ENCODE measurements at regions not wholly inside any gene's neighbourhood (a gene's known extent, or its start where the extent isn't known, plus 50 kb on each side); places are given as distances from the start of the nearest gene placed in this dataset.

DNA sequence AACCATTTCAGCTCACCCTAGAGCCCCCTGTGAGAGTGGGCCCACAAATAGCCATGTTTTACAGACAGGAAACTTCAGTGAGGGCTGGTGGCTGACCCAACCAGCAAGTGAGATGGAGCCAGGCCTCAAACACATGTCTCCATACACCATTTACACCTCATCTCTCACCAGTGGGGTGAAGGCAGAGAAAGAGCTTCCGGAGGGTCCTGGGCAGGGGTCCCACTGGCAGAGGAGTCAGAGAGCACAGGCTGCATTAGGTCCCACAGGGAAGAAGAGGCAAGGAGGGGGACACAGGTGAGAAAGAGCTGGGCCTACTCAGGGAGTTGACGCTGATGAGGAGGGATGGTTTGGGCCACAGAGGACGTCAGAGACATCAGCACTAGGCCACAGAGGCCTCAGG, 172.6 kb downstream of the VEGFA start:
- H3K9ac ChIP-seq (ENCODE audit: low read length), result no peak overlapping the region

DNA sequence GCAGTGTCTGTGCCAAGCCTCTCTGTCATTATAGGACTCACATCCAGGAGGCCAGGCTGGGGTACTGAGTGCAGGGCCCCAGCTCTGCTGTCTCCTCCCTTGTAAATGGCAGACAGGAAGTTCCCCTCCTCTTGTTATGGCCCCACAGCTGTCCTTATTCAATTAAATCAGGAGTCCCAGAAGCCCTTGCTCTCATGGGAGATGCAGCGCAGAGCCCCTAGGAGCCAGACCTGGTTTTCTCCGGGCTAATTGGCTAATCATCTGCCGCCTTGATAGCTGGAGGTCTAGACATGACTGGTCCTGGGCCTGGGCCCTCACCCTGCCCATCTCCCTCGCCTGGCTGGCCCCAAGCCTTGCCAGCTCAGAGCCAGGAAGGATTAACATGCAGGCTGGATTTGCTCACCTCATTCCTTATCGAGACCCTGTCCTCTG, 172.0 kb downstream of the VEGFA start:
- TF ChIP-seq, protein P1, sequence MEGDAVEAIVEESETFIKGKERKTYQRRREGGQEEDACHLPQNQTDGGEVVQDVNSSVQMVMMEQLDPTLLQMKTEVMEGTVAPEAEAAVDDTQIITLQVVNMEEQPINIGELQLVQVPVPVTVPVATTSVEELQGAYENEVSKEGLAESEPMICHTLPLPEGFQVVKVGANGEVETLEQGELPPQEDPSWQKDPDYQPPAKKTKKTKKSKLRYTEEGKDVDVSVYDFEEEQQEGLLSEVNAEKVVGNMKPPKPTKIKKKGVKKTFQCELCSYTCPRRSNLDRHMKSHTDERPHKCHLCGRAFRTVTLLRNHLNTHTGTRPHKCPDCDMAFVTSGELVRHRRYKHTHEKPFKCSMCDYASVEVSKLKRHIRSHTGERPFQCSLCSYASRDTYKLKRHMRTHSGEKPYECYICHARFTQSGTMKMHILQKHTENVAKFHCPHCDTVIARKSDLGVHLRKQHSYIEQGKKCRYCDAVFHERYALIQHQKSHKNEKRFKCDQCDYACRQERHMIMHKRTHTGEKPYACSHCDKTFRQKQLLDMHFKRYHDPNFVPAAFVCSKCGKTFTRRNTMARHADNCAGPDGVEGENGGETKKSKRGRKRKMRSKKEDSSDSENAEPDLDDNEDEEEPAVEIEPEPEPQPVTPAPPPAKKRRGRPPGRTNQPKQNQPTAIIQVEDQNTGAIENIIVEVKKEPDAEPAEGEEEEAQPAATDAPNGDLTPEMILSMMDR (IDR thresholded peaks at IDR 0.05; ENCODE audit: insufficient read depth, low read length, poor library complexity, severe bottlenecking), result no peak
- no peak for TF ChIP-seq EZH2phosphoT487 (conservative IDR thresholded peaks at IDR 0.05; ENCODE audit: low read length)
- no peak overlapping the region for H3K27ac ChIP-seq (ENCODE audit: low read depth, low read length)
- H3K9me3 ChIP-seq (ENCODE audit: insufficient read depth, low read length), result no peaks in the 10 kb centered on the region; the same call in 1 of the 2 replicates
- H3K27me3 ChIP-seq (ENCODE audit: low read length), result no peaks in the 10 kb centered on the region
- no peaks in the 10 kb centered on the region for H3F3A ChIP-seq (ENCODE audit: insufficient read depth)
- no peaks in the 10 kb centered on the region for H3K9me2 ChIP-seq (replicated peaks; ENCODE audit: insufficient read depth, low read length)
- no peaks in the 10 kb centered on the region for H3K36me3 ChIP-seq (ENCODE audit: low read length)
- H4K20me1 ChIP-seq (ENCODE audit: low read depth, low read length), result no peaks in the 10 kb centered on the region
- no peak overlapping the region for H3K9ac ChIP-seq (ENCODE audit: low read length)
- H3K4me2 ChIP-seq (ENCODE audit: low read depth, low read length, poor library complexity, severe bottlenecking), result no peak overlapping the region
- no peaks in the 10 kb centered on the region for H3K79me2 ChIP-seq (ENCODE audit: insufficient read depth, low read length)
- no peak overlapping the region for H2AFZ ChIP-seq (ENCODE audit: low read depth, low read length, severe bottlenecking)
- no peak overlapping the region for H3K4me3 ChIP-seq (ENCODE audit: insufficient read depth, low read length, poor library complexity, severe bottlenecking)

More for the DNA sequence above, 172.6 kb downstream of the VEGFA start:
- Histone ChIP-seq H3K4me2 (ENCODE audit: low read depth, low read length, poor library complexity, severe bottlenecking) (no peak overlapping the region), H3K9me2 (replicated peaks; ENCODE audit: insufficient read depth, low read length) (no peaks in the 10 kb centered on the region), H2AFZ (ENCODE audit: low read depth, low read length, severe bottlenecking) (no peak overlapping the region), H3K27ac (ENCODE audit: low read depth, low read length) (no peak overlapping the region), H4K20me1 (ENCODE audit: low read depth, low read length) (no peaks in the 10 kb centered on the region), H3K79me2 (ENCODE audit: insufficient read depth, low read length) (no peaks in the 10 kb centered on the region), H3K27me3 (ENCODE audit: low read length) (no peaks in the 10 kb centered on the region), H3K36me3 (ENCODE audit: low read length) (no peaks in the 10 kb centered on the region), H3K9me3 (ENCODE audit: insufficient read depth, low read length) (no peaks in the 10 kb centered on the region; the same call in 1 of the 2 replicates), H3F3A (ENCODE audit: insufficient read depth) (no peaks in the 10 kb centered on the region), H3K4me3 (ENCODE audit: insufficient read depth, low read length, poor library complexity, severe bottlenecking) (no peak overlapping the region)
- TF ChIP-seq, protein P1 (IDR thresholded peaks at IDR 0.05; ENCODE audit: insufficient read depth, low read length, poor library complexity, severe bottlenecking), result no peak
- TF ChIP-seq EZH2phosphoT487 (conservative IDR thresholded peaks at IDR 0.05; ENCODE audit: low read length), result no peak

DNA sequence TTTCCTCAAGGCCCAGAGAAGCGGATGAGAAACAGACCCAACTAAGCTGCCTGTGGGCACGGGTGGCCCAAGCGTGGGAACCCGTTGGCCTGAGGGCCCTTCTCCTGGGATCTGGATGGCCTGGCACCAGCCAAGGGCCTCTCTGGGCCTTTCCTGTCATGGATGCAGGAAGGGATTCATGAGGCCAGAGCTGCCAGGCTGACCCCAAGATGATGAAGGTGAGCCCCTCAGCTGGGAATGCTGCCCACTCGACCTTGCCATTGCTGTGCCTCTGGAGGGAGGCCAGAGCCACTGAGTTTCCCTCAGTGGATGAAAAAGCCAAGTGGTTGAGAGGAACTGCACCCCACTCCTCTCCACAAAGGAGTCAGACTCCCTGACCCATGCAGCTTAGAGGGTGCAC, 171.2 kb downstream of the VEGFA start:
- Histone ChIP-seq H3K4me3 (ENCODE audit: insufficient read depth, low read length, poor library complexity, severe bottlenecking) (no peak overlapping the region), H3K4me2 (ENCODE audit: low read depth, low read length, poor library complexity, severe bottlenecking) (no peak overlapping the region), H3K79me2 (ENCODE audit: insufficient read depth, low read length) (no peaks in the 10 kb centered on the region), H4K20me1 (ENCODE audit: low read depth, low read length) (no peaks in the 10 kb centered on the region), H3K9ac (ENCODE audit: low read length) (no peak overlapping the region), H3K9me2 (replicated peaks; ENCODE audit: insufficient read depth, low read length) (no peaks in the 10 kb centered on the region), H3K27me3 (ENCODE audit: low read length) (no peaks in the 10 kb centered on the region), H3F3A (ENCODE audit: insufficient read depth) (no peaks in the 10 kb centered on the region), H3K36me3 (ENCODE audit: low read length) (no peaks in the 10 kb centered on the region), H3K9me3 (ENCODE audit: insufficient read depth, low read length) (no peaks in the 10 kb centered on the region; the same call in 1 of the 2 replicates), H3K27ac (ENCODE audit: low read depth, low read length) (no peak overlapping the region), H2AFZ (ENCODE audit: low read depth, low read length, severe bottlenecking) (no peak overlapping the region)
- TF ChIP-seq, protein P1 (IDR thresholded peaks at IDR 0.05; ENCODE audit: insufficient read depth, low read length, poor library complexity, severe bottlenecking), result no peak
- TF ChIP-seq EZH2phosphoT487 (conservative IDR thresholded peaks at IDR 0.05; ENCODE audit: low read length), result no peak

Measured in SU-DHL-6 (cell line).